ENCODE measurements at regions not wholly inside any gene's neighbourhood (a gene's known extent, or its start where the extent isn't known, plus 50 kb on each side); places are given as distances from the start of the nearest gene placed in this dataset.

DNA sequence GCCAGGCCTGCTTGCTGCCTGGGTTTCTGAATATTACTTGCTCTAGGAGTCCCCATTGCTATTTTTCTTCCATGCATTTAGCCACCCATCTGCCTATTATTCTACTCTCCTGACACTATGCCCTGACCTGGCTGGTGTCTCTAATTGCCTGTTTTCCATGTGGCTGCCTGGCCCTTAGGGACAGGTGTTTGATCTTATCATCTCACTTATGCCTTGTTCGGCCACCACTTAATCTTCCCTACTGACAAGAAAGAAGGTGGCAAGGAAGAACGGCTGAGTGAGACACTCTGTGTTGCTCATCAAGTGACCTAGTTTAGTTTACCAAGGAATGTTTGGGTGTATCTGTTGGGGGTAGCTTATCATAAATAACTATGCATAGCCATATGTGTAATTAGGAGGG is 50.4 kb upstream of the RAPH1 start:
- H3K27ac ChIP-seq, result no peak overlapping the region
- TF ChIP-seq ZFX (IDR thresholded peaks at IDR 0.05; ENCODE audit: borderline replicate concordance), result no peak
- TF ChIP-seq, protein P1, sequence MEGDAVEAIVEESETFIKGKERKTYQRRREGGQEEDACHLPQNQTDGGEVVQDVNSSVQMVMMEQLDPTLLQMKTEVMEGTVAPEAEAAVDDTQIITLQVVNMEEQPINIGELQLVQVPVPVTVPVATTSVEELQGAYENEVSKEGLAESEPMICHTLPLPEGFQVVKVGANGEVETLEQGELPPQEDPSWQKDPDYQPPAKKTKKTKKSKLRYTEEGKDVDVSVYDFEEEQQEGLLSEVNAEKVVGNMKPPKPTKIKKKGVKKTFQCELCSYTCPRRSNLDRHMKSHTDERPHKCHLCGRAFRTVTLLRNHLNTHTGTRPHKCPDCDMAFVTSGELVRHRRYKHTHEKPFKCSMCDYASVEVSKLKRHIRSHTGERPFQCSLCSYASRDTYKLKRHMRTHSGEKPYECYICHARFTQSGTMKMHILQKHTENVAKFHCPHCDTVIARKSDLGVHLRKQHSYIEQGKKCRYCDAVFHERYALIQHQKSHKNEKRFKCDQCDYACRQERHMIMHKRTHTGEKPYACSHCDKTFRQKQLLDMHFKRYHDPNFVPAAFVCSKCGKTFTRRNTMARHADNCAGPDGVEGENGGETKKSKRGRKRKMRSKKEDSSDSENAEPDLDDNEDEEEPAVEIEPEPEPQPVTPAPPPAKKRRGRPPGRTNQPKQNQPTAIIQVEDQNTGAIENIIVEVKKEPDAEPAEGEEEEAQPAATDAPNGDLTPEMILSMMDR (IDR thresholded peaks at IDR 0.05), result no peak

DNA sequence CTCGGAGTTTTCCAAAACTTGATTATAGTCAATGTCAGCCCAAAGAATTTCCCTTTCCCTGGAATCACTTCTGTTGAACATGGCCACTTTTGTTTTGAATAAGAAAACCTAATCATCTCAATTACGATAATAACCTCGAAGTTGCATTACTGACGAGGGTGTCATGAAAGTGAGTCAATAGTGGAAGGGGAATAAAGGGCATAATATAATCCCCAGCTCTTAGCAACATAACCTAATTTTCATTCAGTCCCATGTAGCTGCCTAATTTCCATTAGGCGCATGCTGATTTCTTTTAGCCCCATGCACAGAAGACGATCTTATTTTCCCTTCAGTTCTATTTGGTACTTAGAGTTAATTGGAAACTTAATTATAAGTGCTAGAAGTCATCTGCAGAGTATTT is 51.1 kb upstream of the RAPH1 start:
- TF ChIP-seq, protein P1 (IDR thresholded peaks at IDR 0.05), result no peak
- TF ChIP-seq ZFX (IDR thresholded peaks at IDR 0.05; ENCODE audit: borderline replicate concordance), result no peak
- no peak overlapping the region for H3K27ac ChIP-seq

GRCh38 chr2:203586696-203587095 is 51.6 kb upstream of the RAPH1 start:
- no peak for TF ChIP-seq ZFX (IDR thresholded peaks at IDR 0.05; ENCODE audit: borderline replicate concordance)
- TF ChIP-seq, protein P1 (IDR thresholded peaks at IDR 0.05), result no peak
- H3K27ac ChIP-seq, result no peak overlapping the region

GRCh38 chr2:203590496-203590895 is 55.4 kb upstream of the RAPH1 start:
- no peak overlapping the region for H3K27ac ChIP-seq
- TF ChIP-seq, protein P1 (IDR thresholded peaks at IDR 0.05), result no peak
- TF ChIP-seq ZFX (IDR thresholded peaks at IDR 0.05; ENCODE audit: borderline replicate concordance), result no peak

DNA sequence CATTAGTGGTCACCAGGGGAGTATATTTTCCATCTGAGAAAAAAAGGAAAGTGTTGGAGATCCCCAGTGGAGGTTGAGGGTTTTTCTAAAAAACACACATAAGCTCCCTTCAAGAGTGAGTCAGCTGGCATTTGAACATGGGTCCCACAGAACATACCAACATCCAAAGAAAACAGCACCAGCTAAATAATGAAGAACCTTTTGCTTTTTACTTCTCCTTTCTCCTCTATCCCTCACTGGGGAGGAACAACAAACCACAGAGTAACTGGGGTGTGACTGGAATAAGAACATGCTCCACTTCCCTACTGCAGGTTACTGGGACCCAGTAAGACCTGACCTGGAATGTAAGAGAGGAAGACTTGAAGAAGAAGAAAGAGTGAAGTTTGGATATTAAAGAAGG is 56.5 kb upstream of the RAPH1 start:
- TF ChIP-seq, protein P1 (IDR thresholded peaks at IDR 0.05), result no peak
- TF ChIP-seq ZFX (IDR thresholded peaks at IDR 0.05; ENCODE audit: borderline replicate concordance), result no peak
- H3K27ac ChIP-seq, result no peak overlapping the region

DNA sequence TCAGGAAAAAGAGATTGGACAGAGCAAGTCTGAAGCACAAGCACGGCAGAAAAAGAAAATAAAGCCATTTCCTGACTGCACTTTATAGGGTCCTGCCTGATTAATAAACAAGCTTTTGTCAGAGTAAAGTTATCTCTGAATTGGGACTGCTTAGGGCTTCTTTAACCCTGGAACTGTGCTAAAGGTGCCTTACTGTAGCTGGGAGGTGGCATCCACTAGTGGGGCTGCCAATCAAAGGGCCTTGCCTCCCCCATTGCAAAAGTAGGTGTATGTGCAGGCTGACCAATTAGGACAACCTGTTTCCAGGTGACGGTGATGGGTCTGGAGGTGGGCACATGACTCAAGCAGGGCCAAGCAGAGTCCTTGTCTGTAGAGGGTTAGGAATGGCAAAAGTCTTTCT is 57.4 kb upstream of the RAPH1 start:
- TF ChIP-seq, protein P1 (IDR thresholded peaks at IDR 0.05), result no peak
- no peak for TF ChIP-seq ZFX (IDR thresholded peaks at IDR 0.05; ENCODE audit: borderline replicate concordance)
- H3K27ac ChIP-seq, result no peak overlapping the region

DNA sequence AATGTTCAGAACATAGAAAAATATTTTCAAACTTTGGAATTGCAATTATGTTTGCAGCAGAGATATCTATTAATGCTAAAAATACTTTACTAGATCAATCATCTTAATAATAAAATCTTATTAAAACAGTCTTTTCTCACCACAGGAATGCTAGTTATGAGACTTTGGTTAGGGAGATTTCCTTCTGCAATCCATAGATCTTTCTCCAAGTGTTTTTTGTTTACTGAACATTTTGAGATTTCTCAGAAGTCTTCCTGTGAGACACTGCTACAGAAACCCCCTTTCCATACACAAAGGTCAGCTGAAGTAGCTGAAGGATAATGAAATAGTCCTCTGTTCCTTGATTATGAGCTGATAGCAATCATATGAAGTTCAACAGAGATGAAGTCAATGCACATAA is 59.4 kb upstream of the RAPH1 start:
- no peak for TF ChIP-seq ZFX (IDR thresholded peaks at IDR 0.05; ENCODE audit: borderline replicate concordance)
- TF ChIP-seq, protein P1 (IDR thresholded peaks at IDR 0.05), result no peak
- no peak overlapping the region for H3K27ac ChIP-seq

Measured in 22Rv1 (cell line).